ENCODE measurements at regions not wholly inside any gene's neighbourhood (a gene's known extent, or its start where the extent isn't known, plus 50 kb on each side); places are given as distances from the start of the nearest gene placed in this dataset.

GRCh38 chr9:89802781-89803355, 198.1 kb downstream of the GADD45G start:
- peak; percentile 14; the same call in 1 of the 2 replicates for TF ChIP-seq RAD21 (IDR thresholded peaks at IDR 0.05; ENCODE audit: low read length)
- TF ChIP-seq, protein P1, sequence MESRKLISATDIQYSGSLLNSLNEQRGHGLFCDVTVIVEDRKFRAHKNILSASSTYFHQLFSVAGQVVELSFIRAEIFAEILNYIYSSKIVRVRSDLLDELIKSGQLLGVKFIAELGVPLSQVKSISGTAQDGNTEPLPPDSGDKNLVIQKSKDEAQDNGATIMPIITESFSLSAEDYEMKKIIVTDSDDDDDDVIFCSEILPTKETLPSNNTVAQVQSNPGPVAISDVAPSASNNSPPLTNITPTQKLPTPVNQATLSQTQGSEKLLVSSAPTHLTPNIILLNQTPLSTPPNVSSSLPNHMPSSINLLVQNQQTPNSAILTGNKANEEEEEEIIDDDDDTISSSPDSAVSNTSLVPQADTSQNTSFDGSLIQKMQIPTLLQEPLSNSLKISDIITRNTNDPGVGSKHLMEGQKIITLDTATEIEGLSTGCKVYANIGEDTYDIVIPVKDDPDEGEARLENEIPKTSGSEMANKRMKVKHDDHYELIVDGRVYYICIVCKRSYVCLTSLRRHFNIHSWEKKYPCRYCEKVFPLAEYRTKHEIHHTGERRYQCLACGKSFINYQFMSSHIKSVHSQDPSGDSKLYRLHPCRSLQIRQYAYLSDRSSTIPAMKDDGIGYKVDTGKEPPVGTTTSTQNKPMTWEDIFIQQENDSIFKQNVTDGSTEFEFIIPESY (IDR thresholded peaks at IDR 0.05; ENCODE audit: borderline replicate concordance, low read depth), result no peak
- peak overlapping the region in 1 of 2 experiments; percentile 47; a peak in 1 of 4 replicates for H3K27ac ChIP-seq (ENCODE audit: low read depth in 2 of 2, low read length in 1 of 2)
- DNase-seq, result peak; percentile 45
- H3K27me3 ChIP-seq (ENCODE audit: insufficient read depth), result no peaks in the 10 kb centered on the region
- H3K9me3 ChIP-seq, result no peaks in the 10 kb centered on the region
- H3K4me1 ChIP-seq (ENCODE audit: control insufficient read depth in 1 of 2, insufficient read depth in 2 of 2, low read depth in 1 of 2, low read length in 1 of 2), result peaks cover 0 to 37% of the 10 kb centered on the region in 2 experiments; a peak in 2 of 4 replicates
- H4K20me1 ChIP-seq (ENCODE audit: insufficient read depth), result no peaks in the 10 kb centered on the region
- no peaks in the 10 kb centered on the region for H3K9me2 ChIP-seq
- no peaks in the 10 kb centered on the region for H3K36me3 ChIP-seq (replicated peaks in 1 of 2; ENCODE audit: control insufficient read depth in 1 of 2, insufficient read depth in 2 of 2, low read length in 1 of 2)
- no peak overlapping the region for H3K9ac ChIP-seq
- CTCF ChIA-PET, result interaction anchor here (0.8 to 2.0 kb wide), 5 partner anchors 11 to 205 kb away, joined by 3 to 12 read pairs (median 5); no protein-coding TSS in a partner anchor
- POLR2A ChIA-PET, result interaction anchor here (0.9 to 1.4 kb wide), 2 partner anchors 9 to 141 kb away, joined by 3 read pairs; no protein-coding TSS in a partner anchor
- no peaks in the 10 kb centered on the region for H3F3A ChIP-seq (replicated peaks; ENCODE audit: insufficient read depth)
- no peaks in the 10 kb centered on the region for H3K79me2 ChIP-seq (ENCODE audit: insufficient read depth)
- H3K4me3 ChIP-seq (ENCODE audit: low read depth in 2 of 2, low read length in 1 of 2), result no peak overlapping the region
- H3K4me2 ChIP-seq, result no peak overlapping the region
- WGBS (ENCODE audit: low lambda C conversion rate), result 17% methylated on average over 4 of the region's 8 CpGs
- no peak overlapping the region for H2AFZ ChIP-seq (ENCODE audit: low read depth)

DNA sequence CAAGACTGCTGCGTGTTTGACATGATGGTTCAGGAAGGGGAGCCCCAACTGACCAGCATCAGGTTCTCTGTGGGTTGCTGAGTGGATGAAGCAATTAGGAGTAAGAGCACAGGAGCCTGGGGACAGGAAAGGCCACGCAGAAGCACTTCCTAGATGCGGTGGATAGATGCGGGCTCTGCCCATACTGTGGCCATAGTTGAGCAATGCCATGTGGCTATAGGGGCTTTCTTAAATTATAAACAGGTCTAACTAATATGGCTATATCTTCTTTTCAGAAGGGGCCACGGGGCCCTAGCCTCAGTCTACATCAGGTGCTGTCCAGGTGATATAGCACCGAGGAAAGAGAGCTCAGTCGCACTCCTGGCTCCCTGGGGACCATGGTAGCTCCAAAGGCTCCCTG, 198.6 kb downstream of the GADD45G start:
- Histone ChIP-seq H3K4me3 (ENCODE audit: low read depth in 2 of 2, low read length in 1 of 2) (no peak overlapping the region), H3K36me3 (replicated peaks in 1 of 2; ENCODE audit: control insufficient read depth in 1 of 2, insufficient read depth in 2 of 2, low read length in 1 of 2) (no peaks in the 10 kb centered on the region), H3K9me3 (no peaks in the 10 kb centered on the region), H3F3A (replicated peaks; ENCODE audit: insufficient read depth) (no peaks in the 10 kb centered on the region), H3K9me2 (no peaks in the 10 kb centered on the region), H2AFZ (ENCODE audit: low read depth) (no peak overlapping the region), H3K4me1 (ENCODE audit: control insufficient read depth in 1 of 2, insufficient read depth in 2 of 2, low read depth in 1 of 2, low read length in 1 of 2) (peaks cover 0 to 37% of the 10 kb centered on the region in 2 experiments; a peak in 2 of 4 replicates), H3K27me3 (ENCODE audit: insufficient read depth) (no peaks in the 10 kb centered on the region), H3K9ac (no peak overlapping the region), H4K20me1 (ENCODE audit: insufficient read depth) (no peaks in the 10 kb centered on the region), H3K4me2 (no peak overlapping the region), H3K27ac (ENCODE audit: low read depth in 2 of 2, low read length in 1 of 2) (no peak overlapping the region; a peak in 1 of 4 replicates), H3K79me2 (ENCODE audit: insufficient read depth) (no peaks in the 10 kb centered on the region)
- ChIA-PET CTCF (interaction anchor here (0.7 to 1.8 kb wide), 5 partner anchors 12 to 205 kb away, joined by 3 to 12 read pairs (median 5); no protein-coding TSS in a partner anchor), POLR2A (no interaction called here)
- WGBS (ENCODE audit: low lambda C conversion rate), result 36% methylated on average over 7 of the region's 7 CpGs
- no peak for TF ChIP-seq YY1 (IDR thresholded peaks at IDR 0.05; ENCODE audit: low read depth)
- no peak for TF ChIP-seq RXRA (IDR thresholded peaks at IDR 0.05; ENCODE audit: borderline replicate concordance, low read depth)
- TF ChIP-seq FOXJ3 (CRISPR knock-in tag; IDR thresholded peaks at IDR 0.05), result no peak
- TF ChIP-seq, protein P2, sequence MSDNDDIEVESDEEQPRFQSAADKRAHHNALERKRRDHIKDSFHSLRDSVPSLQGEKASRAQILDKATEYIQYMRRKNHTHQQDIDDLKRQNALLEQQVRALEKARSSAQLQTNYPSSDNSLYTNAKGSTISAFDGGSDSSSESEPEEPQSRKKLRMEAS (IDR thresholded peaks at IDR 0.05; ENCODE audit: low read depth), result no peak
- no peak for DNase-seq

All from SK-N-SH (cell line).